GM19238 (cell line): ENCODE measurements at regions not wholly inside any gene's neighbourhood (a gene's known extent, or its start where the extent isn't known, plus 50 kb on each side); places are given as distances from the start of the nearest gene placed in this dataset.

ENCODE experiments used
- DNase-seq: peaks from one replicate; pipeline ENCODE4 v3.0.0; 2011; ENCODE audit warnings: low spot score; ENCODE audit not compliant: insufficient read length

DNA sequence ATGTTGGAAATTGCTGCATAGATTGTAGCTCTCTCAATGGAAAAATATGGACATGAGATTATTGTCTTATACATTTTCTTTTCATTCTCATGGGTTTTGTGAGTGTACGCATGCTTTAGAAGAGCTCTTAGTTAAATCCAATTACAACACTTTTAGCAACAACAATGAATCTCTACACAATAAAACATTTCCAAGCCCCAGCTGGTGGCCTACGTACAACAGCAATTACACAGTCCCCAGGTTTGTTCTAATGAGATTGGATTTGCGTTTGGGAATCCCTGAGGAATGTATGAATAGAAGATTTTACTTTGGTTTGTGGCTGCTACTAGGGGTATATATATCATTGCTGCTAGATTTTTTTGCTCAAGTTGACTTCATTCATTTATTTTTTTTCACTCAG, 98.6 kb downstream of the FHDC1 start:
- DNase-seq, result no peak

DNA sequence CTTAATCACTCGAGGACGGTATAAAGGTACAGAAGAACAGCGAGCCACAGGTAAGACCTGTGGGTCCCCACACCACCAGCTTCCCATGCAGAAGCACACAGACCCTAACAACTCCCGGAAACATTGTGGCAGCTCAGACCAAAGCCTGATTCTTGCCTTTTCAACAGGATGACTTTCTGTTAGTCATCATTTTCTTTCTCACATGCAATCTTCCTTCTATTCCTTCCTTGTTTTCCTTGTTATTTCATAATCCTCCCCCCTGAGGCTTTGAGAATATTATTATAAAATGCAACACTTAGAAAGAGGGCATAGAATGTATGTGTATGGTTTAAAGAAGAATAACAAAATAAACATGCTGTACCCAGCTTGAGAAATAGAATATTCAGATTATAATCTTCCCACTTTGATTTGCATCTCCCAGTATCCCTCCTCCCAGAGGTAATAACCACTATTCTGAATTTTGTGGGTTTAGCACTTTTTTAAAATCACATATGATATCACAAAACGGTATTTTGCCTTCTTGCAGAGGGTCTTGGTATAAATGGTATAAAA, 100.9 kb downstream of the FHDC1 start:
- no peak for DNase-seq

DNA sequence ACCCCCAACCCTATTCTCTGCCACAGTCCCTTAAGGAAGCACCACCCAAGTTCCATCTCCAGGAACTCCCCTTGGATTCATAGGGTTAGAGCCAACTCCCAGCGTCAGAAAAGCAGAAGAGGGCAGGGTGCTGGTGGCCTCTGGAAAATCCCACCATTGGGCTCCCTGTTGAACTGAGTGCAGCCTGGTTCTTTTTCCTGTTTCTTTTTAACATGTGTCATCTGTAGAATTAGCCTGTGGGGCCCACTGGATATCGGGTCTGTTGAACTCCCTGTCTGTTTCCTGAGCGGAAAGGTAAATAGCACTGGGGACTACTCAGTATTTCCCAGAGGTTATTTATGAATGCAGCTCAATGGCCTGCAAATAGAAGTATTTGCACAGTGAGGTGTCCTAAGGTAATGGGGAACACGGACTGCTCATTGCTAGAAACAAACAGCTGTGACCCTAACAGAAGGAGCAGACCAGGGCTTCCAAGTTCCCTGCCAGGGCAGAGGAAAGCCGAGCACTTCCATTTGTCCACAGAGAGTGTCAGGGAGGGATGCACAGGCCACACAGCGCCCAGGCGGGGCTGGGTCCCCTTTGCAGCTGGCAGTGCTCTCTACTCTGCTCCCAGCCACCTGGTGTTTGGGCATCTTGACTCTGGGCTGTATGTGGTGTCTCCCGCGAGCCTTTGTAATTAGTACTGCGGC, 102.6 kb downstream of the FHDC1 start:
- no peak for DNase-seq

DNA sequence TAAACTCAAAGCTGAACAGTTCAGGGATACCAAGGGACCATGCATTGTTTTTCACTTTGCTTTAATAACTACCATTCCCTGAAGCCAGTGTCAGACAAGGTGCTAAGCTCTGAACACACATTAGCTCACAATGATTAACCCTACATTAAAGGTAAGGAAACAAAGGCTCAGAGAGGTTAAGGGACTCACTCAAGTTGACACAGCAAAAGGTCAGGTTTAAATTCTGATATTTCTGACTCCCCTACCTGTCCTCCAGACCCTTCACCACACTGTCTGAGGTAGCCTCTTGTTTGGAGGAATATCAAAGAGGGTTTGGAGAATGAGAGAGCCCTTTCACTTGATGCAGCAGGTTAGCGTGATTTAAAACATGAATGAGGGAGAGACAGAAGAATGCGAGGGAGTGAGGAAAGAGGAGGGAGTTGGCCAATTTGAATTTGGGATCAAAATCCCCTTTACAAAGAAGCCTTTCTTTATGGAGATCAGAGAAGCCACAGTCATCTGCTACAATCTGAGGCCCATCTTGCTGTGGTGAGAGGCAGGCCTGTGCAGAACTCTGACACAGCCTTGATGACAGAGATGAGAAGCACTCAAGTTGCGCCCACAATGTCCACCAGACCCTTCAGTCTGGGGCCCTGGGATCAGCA, 103.5 kb downstream of the FHDC1 start:
- no peak for DNase-seq

DNA sequence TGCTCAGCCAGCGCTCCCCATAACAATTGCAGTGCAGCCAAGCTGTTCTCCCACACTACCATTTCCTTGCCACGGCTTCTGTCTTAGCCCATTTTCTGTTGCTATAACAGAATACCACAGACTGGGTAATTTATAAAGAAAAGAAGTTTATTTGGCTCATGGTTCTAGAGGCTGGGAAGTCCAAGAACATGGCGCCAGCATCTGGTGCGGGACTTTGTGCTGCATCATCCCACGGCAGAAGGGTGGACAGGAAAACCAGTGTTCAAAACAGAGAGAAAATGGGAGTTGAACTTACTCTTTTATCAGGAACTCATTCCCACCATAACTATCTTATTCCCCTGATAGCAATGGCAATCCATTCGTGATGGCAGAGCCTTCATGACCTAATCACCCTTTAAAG, 104.6 kb downstream of the FHDC1 start:
- DNase-seq, result no peak

DNA sequence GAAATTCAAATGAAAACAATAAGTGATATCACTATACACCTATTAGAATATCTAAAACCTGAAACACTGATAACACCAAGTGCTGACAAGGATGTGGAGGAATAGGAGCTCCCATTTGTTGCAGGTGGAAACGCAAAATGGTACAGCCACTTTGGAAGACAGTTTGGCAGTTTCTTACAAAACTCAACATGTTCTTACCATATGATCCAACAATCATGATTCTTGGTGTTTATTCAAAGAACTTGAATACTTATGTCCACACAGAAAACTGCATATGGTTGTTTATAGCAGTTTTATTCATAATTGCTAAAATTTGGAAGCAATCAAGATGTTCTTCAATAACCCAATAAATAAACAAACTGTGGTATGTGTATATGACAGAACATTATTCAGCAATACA, 107.9 kb downstream of the FHDC1 start:
- DNase-seq, result no peak

DNA sequence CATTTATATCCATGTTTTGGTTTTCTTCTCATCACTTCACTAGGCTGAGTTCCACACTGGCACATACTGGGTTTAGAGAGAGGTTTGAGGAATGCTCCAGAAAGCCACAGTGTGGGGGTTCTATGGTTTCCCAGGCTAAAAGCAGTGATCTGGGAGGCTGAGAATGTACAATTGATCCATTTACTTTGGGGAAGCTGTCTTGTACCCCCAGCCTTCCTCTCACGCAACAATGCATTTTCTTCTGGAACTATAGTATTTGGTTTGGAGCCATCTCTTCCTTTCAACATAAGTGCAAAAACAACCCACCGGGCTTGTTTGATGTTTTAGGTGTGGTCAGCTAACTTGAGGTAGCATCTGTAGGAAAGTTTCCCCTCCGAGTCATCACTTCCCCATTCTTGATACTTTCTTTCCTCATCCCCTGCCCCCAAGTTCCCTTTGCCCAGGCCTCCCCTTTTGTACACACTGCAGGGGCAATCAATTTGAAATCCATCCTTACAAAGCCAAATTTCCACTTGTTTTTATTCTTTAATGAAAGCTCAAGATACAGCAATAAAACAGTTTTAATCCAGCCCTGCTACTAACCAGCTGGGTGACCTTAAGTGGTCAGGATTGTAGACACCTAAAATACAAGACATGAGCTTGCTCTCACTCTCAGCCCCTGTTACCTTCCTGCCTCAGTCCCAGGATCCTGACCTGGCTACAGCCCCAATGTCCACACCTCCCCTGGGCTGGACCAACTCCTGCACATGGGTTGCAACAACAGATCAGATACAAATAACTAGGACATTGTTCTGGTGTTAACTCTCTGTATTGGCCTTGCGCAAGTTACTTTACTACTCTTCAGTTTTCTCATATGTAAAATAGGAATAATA, 109.2 kb downstream of the FHDC1 start:
- no peak for DNase-seq

DNA sequence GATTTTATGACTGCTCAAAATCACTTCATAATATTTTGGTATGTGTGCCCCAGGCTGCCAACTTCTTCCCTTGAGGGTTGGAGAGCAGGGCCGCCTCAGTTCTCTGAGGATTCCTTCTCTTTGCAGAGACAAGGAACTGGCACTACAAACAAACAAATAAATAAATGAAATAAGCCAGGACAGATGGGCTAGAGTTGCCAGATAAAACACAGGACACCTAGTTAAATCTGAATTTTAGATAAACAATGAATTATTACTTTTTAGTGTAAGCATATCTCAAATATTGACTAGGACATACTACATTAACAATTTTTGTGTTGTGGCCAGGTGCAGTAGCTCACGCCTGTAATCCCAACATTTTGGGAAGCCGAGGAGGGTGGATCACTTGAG, 122.5 kb downstream of the FHDC1 start:
- no peak for DNase-seq

DNA sequence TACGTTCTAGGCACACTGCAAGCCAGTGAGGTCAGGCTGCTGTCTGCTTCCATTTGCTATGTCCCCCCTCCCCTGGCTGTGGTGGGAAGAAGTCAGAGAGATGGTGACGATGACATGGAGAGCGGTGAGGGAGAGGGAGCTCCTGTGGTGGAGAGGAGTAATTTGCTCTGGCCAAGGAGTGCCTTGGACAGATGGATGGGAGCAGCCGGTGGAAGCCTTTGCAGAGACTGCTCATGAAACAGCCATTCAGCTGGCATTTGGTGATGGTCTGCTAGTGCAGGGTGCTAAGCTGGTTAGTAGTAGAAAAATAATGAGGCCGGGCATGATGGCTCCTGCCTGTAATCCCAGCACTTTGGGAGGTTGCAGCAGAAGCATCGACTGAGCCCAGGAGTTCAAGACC, 124.1 kb downstream of the FHDC1 start:
- no peak for DNase-seq

DNA sequence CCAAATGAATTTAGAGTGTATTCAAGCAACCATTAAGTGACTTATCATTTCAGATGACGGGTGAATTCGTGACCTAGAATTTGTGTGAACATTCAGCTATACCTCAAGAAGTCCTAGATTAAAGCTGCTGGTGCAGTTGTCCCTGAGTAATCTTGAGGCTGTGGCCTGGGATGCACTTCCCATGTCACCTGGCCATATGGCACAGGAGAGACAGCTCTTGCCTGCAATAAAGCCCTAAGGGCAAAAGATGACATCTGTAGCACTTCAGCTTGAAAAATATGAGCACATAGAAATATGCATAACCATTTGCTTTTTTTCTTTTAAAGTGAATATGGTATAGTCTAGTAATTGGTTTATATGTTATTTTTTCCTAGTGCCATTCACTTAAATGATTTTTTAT, 125.8 kb downstream of the FHDC1 start:
- no peak for DNase-seq

DNA sequence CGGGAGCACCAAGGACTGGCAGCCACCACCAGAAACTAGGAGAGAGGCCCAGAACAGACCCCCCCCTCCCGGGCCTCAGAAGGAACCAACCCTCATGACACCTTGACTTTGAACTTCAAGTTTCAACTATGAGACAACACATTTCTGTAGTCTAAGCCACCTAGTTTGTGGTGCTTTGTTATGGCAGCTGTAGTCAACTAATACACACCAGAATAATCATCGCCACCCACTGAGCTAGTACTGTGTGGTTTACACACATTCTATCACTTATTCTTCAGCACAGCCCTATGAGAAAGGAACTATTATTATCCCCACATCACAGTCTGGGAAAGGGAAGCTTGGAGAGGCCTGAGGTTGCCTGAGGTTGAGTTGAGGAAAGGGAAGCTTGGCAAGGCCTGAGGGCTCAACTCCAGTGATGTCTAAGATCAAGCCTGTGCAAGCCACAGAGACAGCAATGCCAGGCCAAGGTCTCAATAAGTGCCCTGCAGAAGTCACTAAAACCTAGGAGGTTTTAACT, 126.6 kb downstream of the FHDC1 start:
- DNase-seq, result no peak

DNA sequence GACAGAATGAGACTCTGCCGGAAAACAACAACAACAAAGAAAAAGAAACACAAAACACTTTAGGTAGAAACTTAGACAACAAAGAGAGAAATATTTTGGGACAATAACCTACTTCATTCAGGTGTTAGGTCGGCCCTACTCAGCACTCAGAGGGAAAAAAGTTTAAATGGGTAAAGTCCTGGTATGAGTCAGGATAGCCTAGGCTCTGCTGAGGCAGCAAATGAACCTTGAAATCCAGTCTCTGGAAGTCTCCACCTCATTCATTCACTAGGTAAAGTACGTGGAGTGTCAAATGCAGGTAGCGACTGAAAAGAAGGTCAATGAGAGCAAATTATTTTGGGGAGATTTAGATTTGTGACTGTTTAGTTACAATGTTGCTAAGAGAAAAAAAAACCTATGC, 127.4 kb downstream of the FHDC1 start:
- DNase-seq, result no peak

DNA sequence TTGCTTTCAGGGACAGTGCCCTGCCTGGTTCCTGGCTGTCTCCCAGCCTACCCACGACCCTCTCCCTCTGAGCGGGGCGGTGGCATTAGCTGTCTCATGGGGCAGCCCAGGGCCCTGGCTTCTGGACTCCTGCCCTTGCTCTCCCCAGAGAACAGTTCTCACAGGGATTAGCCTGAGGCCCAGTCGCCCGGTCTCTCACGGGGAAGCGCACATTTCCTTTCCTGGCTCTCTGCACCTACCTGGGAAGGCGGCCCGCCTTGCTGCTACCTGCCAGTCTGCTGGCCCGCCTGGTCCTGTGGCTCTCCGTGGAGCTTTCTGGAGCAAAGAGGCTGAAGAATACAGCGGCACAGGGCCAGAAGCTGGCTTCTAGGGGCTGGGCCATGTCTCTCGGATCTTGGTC, 128.4 kb downstream of the FHDC1 start:
- no peak for DNase-seq

DNA sequence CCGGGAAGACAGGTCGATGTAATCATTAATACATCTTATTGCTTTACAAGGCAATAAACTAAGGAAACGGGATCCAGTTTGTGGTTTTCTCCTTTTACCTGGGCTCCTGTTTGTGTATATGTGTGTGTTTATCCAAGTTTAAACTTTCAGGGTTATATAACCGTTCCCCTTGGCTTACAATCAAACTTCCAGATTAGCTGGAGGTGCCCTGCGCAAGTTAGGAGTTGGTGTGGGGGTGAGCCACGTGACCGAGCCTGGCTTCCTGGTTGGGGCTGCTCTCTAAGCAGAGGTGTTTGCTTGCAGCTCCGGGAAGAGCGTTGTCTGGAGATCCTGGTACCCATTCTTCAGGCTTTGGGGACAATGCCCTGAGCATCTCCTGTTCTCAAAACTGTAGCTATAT, 129.2 kb downstream of the FHDC1 start:
- DNase-seq, result no peak

DNA sequence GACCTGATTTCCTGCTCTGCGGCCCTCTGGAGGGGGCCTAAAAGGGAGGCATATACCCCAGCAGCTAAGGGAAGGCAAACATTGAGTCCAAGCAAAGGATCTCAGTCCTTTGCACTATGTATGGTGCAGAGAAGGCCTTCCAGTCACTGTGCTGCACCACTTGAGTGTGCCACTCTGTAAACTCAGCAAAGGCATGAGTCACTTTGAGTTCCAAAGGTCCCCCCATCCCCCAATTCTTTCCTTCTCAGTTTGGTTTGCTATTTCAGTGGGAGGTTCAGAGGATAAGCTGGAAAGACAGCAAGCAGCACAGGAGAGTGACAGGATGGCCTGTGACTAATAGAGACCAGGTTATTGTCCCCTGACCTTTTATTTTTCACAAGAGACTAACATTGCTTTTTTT, 131.3 kb downstream of the FHDC1 start:
- no peak for DNase-seq

DNA sequence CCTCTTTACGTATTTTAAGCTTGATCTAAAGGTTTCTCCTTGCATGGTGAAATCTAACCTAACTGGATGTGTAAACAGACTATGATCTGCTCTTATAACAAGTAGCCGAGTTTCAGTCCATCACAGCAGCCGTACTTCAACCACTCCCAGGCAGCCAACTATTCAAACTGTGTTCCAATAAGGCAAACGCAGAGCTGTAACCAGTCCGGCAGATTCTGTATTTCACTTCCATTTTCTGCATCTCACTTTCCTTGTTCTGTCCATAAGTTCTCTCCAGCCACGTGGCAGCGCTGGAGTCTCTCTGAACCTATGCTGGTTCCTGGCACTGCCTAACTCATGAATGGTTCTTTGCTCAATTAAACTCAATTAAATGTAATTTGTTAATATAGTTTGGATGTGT, 132.6 kb downstream of the FHDC1 start:
- no peak for DNase-seq

DNA sequence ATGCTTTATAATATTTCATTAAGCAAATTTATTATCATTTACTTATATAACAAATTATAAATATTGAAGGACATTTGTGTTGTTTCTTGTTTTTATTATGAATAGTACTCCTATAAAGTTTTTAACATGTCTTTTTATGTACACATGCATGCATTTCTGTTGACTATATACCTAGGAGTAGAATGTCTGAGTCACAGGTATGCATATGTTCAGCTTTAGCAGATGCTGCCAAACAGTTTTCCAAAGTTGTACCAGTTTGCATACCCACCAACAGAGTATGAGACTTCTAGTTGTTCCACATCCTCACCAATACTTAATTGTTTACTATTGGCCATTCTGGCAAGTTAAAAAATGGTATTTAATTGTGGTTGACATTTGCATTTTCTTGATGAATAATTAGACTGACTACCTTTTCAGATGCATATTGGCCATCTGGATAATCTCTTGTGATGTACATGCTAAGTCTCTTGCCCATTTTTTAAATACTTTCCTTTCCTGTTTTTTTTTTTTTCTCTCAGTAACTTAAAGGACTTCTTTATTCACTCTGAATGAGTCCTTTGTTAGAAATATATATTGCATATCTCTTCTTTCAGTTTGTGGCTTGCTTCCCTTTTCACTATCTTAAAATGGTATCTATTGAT, 132.2 kb upstream of the TRIM2 start:
- no peak for DNase-seq

DNA sequence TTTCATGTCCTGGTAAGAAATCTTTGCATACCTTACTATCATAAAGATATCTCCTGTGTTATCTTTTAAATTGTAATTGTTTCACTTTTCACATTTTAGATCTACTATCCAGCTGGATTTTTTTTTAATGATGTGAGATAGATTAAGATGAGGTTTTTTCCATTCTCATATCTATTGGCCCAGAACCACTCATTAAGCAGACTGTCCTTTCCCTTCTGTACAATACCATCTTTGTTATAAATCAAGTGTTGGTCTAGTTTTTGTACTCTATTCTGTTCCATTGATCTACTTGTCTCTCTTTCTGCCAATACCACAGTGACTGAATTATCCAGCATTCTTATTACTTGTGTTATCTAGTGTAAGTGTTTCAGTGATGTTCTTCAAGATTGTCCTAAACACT, 131.6 kb upstream of the TRIM2 start:
- DNase-seq, result no peak

DNA sequence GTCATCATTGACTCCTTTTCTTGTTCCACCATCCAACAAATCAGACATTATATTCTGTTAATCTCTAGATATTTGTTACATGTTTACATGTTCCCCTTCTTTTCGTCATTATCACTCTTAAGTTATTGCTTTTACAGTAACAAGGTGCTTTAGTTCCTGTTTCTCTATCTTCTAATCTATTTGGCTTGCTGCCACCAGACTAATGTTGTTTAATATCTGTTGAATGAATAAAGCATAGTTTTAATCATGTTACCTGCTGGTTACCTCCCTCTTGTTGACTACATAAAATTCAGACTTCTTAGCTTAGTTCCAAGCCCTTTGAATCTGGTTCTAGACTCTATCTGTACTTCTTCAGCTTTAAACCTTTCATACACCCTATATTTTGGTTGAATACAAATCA, 129.8 kb upstream of the TRIM2 start:
- no peak for DNase-seq

DNA sequence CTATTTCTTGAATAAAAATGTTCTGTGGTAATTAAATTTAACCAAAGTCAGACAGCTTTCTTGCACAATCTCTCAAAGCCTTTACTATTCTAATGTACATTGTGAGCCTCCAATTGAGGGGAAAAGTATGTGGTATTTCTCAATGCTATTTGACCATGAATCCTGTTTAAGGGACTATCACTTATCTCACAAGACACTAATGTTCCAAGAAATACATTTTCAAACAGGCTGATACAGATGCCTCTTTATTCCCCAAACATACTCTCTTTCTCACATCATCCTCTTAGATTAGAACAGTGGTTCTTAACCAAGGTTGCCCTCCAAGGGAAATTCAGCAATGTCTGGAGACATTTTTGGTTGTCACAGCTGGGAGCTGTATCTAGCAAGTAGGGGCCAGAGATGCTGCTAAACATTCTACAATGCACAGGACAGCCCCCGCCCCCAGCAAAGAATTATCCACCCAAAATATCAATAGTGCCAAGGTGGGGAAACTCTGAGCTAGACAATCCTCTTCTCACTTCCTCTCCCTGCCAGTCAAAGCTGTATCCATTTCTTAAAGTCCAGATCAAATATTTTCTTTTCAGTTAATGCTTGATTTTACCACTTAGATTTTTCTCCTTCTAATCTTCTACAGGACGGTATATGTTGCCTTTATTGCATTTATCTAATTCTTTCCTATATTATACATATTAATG, 129.2 kb upstream of the TRIM2 start:
- DNase-seq, result no peak
